HepG2 (cell line): ENCODE measurements at regions not wholly inside any gene's neighbourhood (a gene's known extent, or its start where the extent isn't known, plus 50 kb on each side); places are given as distances from the start of the nearest gene placed in this dataset.

ENCODE experiments used
- CREM ChIP-seq, 2 experiments: sonication (generic) in 1 of 2; formaldehyde crosslinking in 1 of 2; IDR thresholded peaks; 2 replicates each; pipeline versions ENCODE4 v1.4.0 to v1.6.1; 2016 to 2020; ENCODE audit warnings: antibody characterized with exemption in 1 of 2, mild to moderate bottlenecking in 1 of 2, missing genetic modification reagents in 1 of 2
- NFIC ChIP-seq: IDR thresholded peaks from 2 replicates; pipeline ENCODE4 v1.6.1; 2012; ENCODE audit warnings: mild to moderate bottlenecking, low read length, inconsistent platforms
- NFKBIZ ChIP-seq: IDR thresholded peaks from 2 replicates; pipeline ENCODE4 v1.6.1; 2018; ENCODE audit warnings: missing genetic modification reagents, missing compliant biosample characterization
- PHF21A ChIP-seq: sonication (generic); formaldehyde crosslinking; IDR thresholded peaks from 2 replicates; pipeline ENCODE4 v1.5.0; 2020; ENCODE audit warnings: mild to moderate bottlenecking, missing genetic modification reagents
- SAP130 ChIP-seq: IDR thresholded peaks from 2 replicates; pipeline ENCODE4 v1.6.1; 2016; ENCODE audit warnings: low read depth
- ZNF713 ChIP-seq: sonication (generic); formaldehyde crosslinking; IDR thresholded peaks from 2 replicates; pipeline ENCODE4 v1.4.0; 2020; ENCODE audit warnings: mild to moderate bottlenecking, missing genetic modification reagents
- TF ChIP-seq, protein P1 (sequence below): sonication (generic); formaldehyde crosslinking; IDR thresholded peaks from 2 replicates; pipeline ENCODE4 v1.4.0; 2020; ENCODE audit warnings: missing genetic modification reagents, borderline replicate concordance

DNA sequence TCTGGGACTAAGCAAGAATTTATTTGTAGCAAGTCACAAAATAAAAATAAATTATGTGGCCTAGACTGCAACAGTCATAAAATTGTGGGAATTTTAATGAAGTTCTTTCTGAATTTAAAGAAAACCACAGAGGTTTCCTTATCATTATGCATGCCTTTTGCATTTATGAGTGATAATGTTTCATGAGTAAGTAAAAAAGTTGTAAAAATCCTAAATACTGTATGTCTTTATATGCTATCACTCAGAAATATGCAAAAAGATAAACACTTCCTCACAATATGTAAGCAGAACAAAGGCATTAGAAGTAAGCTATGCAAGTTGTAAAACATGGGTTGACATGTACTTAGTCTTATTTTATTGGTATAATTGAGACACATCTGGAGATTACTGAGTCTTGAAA is 239.4 kb upstream of the PDE3A start:
- TF ChIP-seq NFIC (no peak), CREM (IDR thresholded peaks at IDR 0.05) (no peak), CREM (CRISPR knock-in tag; IDR thresholded peaks at IDR 0.05) (no peak), PHF21A (no peak), NFKBIZ (CRISPR knock-in tag) (no peak), SAP130 (CRISPR knock-in tag) (no peak), ZNF713 (CRISPR knock-in tag) (no peak)
- TF ChIP-seq, protein P1, sequence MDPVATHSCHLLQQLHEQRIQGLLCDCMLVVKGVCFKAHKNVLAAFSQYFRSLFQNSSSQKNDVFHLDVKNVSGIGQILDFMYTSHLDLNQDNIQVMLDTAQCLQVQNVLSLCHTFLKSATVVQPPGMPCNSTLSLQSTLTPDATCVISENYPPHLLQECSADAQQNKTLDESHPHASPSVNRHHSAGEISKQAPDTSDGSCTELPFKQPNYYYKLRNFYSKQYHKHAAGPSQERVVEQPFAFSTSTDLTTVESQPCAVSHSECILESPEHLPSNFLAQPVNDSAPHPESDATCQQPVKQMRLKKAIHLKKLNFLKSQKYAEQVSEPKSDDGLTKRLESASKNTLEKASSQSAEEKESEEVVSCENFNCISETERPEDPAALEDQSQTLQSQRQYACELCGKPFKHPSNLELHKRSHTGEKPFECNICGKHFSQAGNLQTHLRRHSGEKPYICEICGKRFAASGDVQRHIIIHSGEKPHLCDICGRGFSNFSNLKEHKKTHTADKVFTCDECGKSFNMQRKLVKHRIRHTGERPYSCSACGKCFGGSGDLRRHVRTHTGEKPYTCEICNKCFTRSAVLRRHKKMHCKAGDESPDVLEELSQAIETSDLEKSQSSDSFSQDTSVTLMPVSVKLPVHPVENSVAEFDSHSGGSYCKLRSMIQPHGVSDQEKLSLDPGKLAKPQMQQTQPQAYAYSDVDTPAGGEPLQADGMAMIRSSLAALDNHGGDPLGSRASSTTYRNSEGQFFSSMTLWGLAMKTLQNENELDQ (CRISPR knock-in tag) = no peak
